Activated T-cell treated with anti-CD3 and anti-CD28 coated beads, Interleukin-2, amount 50 U/mL, for 4 hours (primary cell): ENCODE measurements at regions not wholly inside any gene's neighbourhood (a gene's known extent, or its start where the extent isn't known, plus 50 kb on each side); places are given as distances from the start of the nearest gene placed in this dataset.

ENCODE experiments used
- ATAC-seq, 2 donors: fragments of 200-7000 bp; cut with Tn5 transposase; one replicate each; pipeline ENCODE4 v1.10.0; 2021
- DNase-seq: peaks from one replicate; pipeline ENCODE4 v3.0.0-alpha.2; 2020
- H3K27me3 Mint-ChIP-seq: one replicate; pipeline ENCODE4 v1.8.0; 2021; ENCODE audit warnings: low read depth, mixed read lengths
- H3K36me3 Mint-ChIP-seq: one replicate; pipeline ENCODE4 v1.8.0; 2022; ENCODE audit warnings: mixed read lengths; ENCODE audit not compliant: insufficient read depth
- H3K4me1 Mint-ChIP-seq: one replicate; pipeline ENCODE4 v1.8.0; 2021; ENCODE audit warnings: low read depth, mixed read lengths
- H3K4me3 Mint-ChIP-seq: one replicate; pipeline ENCODE4 v1.8.0; 2021; ENCODE audit warnings: mild to moderate bottlenecking, moderate library complexity, mixed read lengths
- H3K9me3 Mint-ChIP-seq: one replicate; pipeline ENCODE4 v1.8.0; 2021; ENCODE audit warnings: mixed read lengths

DNA sequence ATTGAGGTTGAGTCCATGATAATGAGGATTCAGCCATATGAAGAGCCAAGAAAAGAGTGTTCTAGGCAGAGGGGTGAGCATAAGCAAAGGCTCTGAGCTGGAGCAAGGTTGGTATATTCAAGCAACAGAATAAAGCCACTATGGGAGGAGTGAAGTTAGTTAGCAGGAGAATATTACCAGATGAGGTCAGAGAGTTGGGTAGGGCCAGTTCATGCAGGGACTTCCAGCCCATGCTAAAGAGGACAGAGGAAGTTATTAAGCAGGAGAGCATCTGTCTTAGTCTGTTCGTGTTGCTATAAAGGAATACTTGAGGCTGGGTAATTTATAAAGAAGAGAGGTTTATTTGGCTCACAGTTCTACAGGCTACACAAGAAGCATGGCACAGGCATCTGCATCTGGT is 57.1 kb upstream of the ATG10 start:
- H3K4me1 Mint-ChIP-seq = no peaks in the 10 kb centered on the region
- no peak for ATAC-seq

DNA sequence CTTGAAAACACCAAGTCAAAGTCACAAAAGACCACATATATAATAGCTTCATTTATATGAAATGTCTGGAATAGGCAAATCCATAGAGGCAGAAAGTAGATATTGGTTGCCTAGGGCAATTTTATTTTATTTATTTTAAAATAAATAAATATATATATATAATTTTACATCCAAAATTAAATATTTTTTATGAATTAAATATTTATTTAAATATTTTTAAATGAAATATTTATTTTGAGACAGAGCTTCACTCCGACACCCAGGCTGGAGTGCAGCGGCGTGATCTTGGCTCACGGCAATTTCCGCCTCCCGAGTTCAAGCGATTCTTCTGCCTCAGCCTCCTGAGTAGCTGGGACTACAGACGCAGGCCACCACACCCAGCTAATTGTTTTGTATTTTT is 58.9 kb upstream of the ATG10 start:
- Mint-ChIP-seq H3K4me3 (no peak overlapping the region), H3K27me3 (no peaks in the 10 kb centered on the region), H3K36me3 (no peaks in the 10 kb centered on the region), H3K4me1 (no peaks in the 10 kb centered on the region), H3K9me3 (no peaks in the 10 kb centered on the region)
- DNase-seq = no peak
- ATAC-seq = no peak

More for the DNA sequence above, 57.1 kb upstream of the ATG10 start:
- no peaks in the 10 kb centered on the region for H3K27me3 Mint-ChIP-seq
- no peak for DNase-seq
- no peaks in the 10 kb centered on the region for H3K9me3 Mint-ChIP-seq
- H3K36me3 Mint-ChIP-seq = no peaks in the 10 kb centered on the region
- H3K4me3 Mint-ChIP-seq = no peak overlapping the region

DNA sequence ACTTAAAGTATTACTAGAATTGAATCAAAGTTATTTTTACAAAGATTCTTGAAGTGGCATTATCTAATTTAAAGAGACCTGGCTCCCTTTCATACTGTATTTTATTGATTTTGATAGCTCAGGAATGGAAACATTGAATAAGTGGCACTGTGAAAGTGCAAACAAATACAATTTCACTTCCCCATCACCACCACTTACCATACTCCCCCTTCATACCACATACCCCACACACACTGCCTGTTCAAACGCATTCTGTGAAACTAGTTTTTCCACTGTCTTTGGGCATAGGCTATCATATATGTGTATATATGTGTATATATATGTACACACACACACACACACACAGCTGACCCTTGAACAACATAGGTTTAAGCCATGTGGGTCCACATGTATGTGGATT is 62.1 kb upstream of the ATG10 start:
- Mint-ChIP-seq H3K4me1 (no peaks in the 10 kb centered on the region), H3K36me3 (no peaks in the 10 kb centered on the region), H3K4me3 (no peak overlapping the region), H3K9me3 (no peaks in the 10 kb centered on the region), H3K27me3 (no peaks in the 10 kb centered on the region)
- DNase-seq (no peak), ATAC-seq (no peak)

DNA sequence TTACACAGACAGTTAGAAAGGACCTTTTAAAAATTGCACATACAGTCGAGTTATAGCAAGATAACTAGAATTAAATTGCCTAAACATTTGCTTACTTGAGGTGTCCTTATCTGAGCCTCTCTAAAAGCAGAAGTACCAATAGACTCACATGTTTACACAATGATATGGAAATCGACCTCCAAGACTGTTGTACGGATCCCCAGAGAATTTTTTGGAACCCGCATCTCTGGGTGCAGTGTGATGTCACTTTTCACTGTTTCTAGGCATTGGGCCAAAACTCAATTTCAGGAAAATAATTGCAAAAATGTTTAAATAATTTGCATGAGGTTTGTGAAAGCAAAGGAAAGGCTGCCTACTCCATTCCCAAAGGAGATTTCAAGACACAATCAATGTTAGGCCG is 63.1 kb upstream of the ATG10 start:
- DNase-seq = no peak
- H3K4me3 Mint-ChIP-seq = no peak overlapping the region
- H3K36me3 Mint-ChIP-seq = no peaks in the 10 kb centered on the region
- H3K27me3 Mint-ChIP-seq = no peaks in the 10 kb centered on the region
- no peak for ATAC-seq
- no peaks in the 10 kb centered on the region for H3K4me1 Mint-ChIP-seq
- H3K9me3 Mint-ChIP-seq = no peaks in the 10 kb centered on the region

DNA sequence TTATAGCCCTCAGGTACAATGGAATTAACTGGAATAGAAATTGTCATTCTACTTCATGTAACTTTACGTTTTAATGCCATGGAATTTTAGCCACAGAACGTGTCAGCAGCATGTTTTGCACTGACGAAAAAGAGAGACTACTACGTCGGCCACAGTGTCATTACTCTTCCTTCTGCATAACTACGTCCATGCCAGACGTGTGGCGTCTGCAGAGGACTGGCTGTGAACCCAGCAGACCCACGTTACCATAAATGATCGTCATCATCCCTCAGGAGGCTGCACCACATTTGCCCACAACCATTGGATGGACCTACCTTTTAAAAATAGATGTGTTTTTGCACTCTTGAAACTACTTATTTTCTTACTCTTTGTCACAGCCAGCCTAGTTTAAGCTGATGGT is 63.8 kb upstream of the ATG10 start:
- no peaks in the 10 kb centered on the region for H3K36me3 Mint-ChIP-seq
- no peak for DNase-seq
- H3K9me3 Mint-ChIP-seq = no peaks in the 10 kb centered on the region
- no peak for ATAC-seq
- no peaks in the 10 kb centered on the region for H3K27me3 Mint-ChIP-seq
- H3K4me3 Mint-ChIP-seq = no peak overlapping the region
- H3K4me1 Mint-ChIP-seq = no peaks in the 10 kb centered on the region

DNA sequence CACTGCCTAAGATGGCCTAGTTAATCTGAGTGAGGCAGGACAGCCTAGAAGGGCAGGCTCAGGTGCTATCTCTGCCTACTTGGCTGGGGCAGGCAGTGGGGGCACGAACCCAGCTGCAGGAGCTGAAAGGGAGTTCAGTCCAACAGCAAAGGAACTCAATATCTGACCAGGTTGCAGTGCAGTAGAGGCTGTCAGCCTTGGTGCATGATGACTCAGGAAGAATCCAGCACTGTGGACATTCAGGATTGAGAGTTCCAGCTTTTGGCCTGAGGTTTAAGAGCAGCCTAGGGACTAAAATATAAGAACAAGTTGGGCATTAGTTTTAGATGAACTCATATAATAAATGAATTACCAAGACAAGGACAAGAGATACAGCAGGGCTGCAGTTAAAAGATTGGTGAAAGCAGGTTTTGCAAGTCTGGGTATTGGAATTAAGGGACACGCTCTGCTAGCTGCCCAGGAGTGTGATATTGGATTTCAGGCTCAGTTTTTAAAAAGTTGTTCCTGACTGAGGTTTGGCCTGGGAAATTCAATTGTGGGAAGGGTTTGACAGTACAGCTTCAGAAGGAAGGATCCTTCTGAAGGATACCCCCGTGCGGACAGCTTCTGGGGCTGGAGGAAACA is 64.7 kb upstream of the ATG10 start:
- H3K27me3 Mint-ChIP-seq = no peaks in the 10 kb centered on the region
- ATAC-seq (no peak), DNase-seq (no peak)
- no peaks in the 10 kb centered on the region for H3K36me3 Mint-ChIP-seq
- no peaks in the 10 kb centered on the region for H3K9me3 Mint-ChIP-seq
- no peaks in the 10 kb centered on the region for H3K4me1 Mint-ChIP-seq
- H3K4me3 Mint-ChIP-seq = no peak overlapping the region

DNA sequence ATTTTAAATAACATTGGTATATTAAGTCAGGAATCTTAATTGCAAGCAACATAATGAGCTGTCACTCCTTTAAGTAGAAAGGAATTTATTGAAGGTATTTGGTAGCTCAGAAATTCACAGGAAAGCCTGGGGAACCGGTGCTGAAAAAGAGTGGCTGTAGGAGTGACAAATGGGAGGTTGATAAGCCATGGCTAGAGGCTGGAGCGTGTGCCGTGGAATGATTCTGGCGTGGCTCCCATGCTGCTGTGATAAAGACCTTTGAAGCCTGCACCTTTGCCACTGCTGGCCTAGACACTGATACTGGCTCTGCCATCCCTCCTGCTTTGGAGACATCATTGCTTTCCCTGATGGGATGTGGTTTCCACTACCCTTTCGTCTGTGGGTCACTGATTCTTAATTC is 65.7 kb upstream of the ATG10 start:
- DNase-seq (no peak), ATAC-seq (no peak)
- Mint-ChIP-seq H3K36me3 (no peaks in the 10 kb centered on the region), H3K27me3 (no peaks in the 10 kb centered on the region), H3K9me3 (peaks cover 8% of the 10 kb centered on the region), H3K4me1 (no peaks in the 10 kb centered on the region), H3K4me3 (no peak overlapping the region)

DNA sequence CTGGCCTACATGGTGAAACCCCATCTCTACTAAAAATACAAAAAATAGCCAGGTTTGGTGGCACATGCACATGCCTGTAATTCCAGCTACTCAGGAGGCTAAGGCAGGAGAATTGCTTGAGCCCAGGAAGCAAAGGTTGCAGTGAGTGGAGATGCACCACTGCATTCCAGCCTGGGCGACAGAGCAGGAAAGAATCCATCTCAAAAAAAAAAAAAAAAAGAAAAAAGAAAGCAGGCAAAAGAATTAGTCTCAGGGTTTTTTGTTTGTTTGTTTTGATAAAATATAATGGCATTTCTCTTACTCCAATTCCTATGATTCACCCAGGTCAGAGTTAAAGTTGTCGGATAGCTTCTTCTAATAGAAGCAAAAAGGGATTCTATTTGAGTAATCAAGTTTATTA is 67.0 kb upstream of the ATG10 start:
- no peak overlapping the region for H3K4me3 Mint-ChIP-seq
- no peak for DNase-seq
- no peaks in the 10 kb centered on the region for H3K36me3 Mint-ChIP-seq
- H3K27me3 Mint-ChIP-seq = no peaks in the 10 kb centered on the region
- H3K4me1 Mint-ChIP-seq = no peaks in the 10 kb centered on the region
- ATAC-seq = no peak
- peaks cover 11% of the 10 kb centered on the region for H3K9me3 Mint-ChIP-seq

DNA sequence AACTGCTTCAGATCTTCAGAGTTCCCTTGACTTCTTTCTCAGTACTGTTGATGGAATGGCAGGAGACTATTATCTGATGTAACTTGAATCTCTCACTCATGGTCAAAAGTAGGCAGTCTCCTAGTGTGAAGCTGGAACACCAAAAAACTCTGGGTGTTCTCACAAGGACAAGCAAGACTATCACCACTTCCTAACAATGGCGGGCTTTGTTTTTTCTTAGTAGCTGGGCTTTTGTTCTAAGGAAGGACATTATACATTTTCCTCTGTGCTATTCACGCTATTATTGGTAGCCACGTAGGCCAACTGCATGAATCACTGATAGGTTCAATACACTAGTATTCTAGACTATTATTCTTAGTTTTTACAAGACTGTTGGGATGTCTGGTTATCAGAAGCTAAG is 67.7 kb upstream of the ATG10 start:
- Mint-ChIP-seq H3K4me3 (no peak overlapping the region), H3K4me1 (no peaks in the 10 kb centered on the region), H3K36me3 (no peaks in the 10 kb centered on the region), H3K27me3 (no peaks in the 10 kb centered on the region), H3K9me3 (peaks cover 12% of the 10 kb centered on the region)
- ATAC-seq (no peak), DNase-seq (no peak)

DNA sequence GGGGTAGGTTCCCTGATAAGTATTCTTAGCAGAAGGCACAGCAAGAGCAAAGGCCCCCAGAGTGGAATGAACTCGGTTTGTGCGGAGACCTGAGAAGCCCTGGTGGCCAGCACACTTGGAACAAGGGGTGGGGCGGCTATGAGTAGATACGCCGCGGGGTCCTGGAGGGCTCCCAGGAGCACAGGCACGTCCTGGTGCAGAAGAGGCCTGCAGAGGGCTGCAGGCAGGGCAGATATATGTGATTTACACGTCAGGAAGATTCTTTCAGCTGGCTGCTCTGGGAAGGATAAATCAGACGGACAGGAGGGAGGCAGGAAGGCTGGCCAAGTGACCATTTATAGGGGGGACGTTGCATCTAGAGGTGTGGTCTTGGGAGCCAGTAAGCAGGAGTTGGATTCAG is 70.2 kb upstream of the ATG10 start:
- peaks cover 12% of the 10 kb centered on the region for H3K9me3 Mint-ChIP-seq
- DNase-seq (no peak), ATAC-seq (no peak)
- no peak overlapping the region for H3K4me3 Mint-ChIP-seq
- H3K27me3 Mint-ChIP-seq = no peaks in the 10 kb centered on the region
- no peaks in the 10 kb centered on the region for H3K4me1 Mint-ChIP-seq
- no peaks in the 10 kb centered on the region for H3K36me3 Mint-ChIP-seq

DNA sequence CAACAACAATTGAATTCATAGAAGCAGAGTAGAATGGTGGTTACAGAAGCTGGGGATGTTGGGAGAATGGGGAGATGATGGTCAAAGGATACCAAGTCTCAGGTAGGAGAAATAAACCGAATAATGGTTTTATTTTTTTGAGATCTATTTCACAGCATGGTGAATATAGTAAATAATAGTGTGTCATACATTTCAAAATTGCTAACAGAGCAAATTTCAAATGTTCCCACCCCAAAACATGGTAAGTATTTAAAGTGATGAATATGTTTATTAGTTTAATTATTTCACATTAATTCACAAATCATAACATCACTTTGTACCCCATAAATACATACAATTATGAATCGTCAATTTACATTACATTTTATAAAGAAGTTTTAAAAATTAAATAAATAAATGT is 72.7 kb upstream of the ATG10 start:
- H3K9me3 Mint-ChIP-seq = peaks cover 12% of the 10 kb centered on the region
- H3K4me3 Mint-ChIP-seq = no peak overlapping the region
- H3K36me3 Mint-ChIP-seq = no peaks in the 10 kb centered on the region
- no peaks in the 10 kb centered on the region for H3K27me3 Mint-ChIP-seq
- DNase-seq (no peak), ATAC-seq (no peak)
- no peaks in the 10 kb centered on the region for H3K4me1 Mint-ChIP-seq

DNA sequence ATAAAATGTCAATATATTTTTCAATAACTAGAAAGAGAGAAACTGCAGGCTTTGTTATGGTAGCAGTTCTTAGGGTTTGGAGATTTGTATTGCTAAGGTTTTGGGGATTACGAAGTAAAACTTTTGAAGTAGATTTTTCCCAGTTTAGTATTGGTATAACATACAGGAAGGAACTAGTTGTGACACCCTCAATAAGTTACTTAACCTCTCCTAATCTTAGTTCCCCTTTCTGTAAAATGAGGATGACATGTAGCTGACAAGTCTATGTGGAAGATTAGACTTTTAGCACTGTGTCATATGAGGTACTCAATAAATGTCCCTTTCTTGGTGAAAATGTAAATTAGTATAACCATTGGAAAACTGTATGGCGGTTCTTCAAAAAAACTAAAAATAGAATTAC is 73.4 kb upstream of the ATG10 start:
- DNase-seq = no peak
- ATAC-seq = no peak
- H3K4me1 Mint-ChIP-seq = no peaks in the 10 kb centered on the region
- H3K27me3 Mint-ChIP-seq = no peaks in the 10 kb centered on the region
- no peaks in the 10 kb centered on the region for H3K36me3 Mint-ChIP-seq
- peaks cover 12% of the 10 kb centered on the region for H3K9me3 Mint-ChIP-seq
- H3K4me3 Mint-ChIP-seq = no peak overlapping the region

DNA sequence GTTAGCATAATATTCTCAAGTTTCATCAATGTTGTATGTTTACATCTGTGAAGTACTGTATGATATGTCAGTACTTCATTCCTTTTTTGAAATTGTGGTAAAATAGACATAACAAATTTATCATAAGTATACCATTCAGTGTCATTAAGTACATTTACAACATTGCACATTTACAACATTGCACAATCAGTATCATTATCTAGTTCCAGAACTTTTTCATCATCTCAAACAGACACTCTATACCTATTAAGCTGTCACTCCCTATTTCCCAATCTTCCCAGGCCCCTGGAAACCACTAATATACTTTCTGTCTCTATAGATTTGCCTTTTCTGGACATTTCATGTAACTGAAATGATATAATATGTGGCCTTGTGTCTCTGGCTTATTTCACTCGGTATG is 75.1 kb upstream of the ATG10 start:
- Mint-ChIP-seq H3K4me1 (no peaks in the 10 kb centered on the region), H3K36me3 (no peaks in the 10 kb centered on the region), H3K9me3 (peaks cover 11% of the 10 kb centered on the region), H3K4me3 (no peak overlapping the region), H3K27me3 (no peaks in the 10 kb centered on the region)
- ATAC-seq (no peak), DNase-seq (no peak)

DNA sequence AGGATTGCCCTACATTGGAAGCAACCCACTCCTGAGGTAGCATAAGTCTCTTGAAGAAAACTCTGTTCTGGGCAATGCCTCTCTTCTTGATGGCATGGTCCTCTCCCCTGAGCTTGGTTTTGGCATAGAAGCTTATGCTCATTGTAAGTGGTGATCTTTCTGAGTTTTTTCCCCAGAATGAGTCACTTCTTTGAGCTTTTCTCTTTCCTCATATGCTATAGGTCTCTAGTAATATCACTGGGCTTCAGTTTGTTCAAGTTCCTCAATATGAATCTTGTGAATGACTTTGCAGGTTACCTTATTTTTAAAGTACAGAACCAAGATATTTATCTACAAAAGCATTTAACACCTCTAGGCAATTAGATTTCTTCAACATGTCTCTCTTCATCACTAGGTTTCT is 76.5 kb upstream of the ATG10 start:
- Mint-ChIP-seq H3K4me1 (no peaks in the 10 kb centered on the region), H3K27me3 (no peaks in the 10 kb centered on the region), H3K9me3 (peaks cover 3% of the 10 kb centered on the region), H3K4me3 (no peak overlapping the region), H3K36me3 (no peaks in the 10 kb centered on the region)
- no peak for DNase-seq
- ATAC-seq = no peak

DNA sequence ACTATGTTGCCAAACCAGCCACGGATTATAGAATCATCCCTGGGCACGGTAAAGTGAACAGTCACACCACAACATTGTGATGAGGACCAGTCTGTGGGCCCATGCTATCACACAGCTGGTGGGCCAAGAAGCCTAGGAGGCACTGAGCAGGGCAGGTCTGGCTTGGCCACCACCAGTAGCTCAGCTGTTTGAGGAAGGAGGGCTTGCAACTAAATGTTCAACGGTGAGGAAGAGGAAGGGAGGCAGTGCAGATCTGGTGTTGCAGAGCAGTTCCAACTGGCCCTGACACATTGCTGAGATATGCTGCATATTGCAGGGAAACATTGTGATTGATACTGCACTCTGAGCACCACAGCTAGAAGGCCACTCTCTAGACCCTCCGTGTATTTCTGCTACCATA is 77.9 kb upstream of the ATG10 start:
- H3K4me3 Mint-ChIP-seq = no peak overlapping the region
- peaks cover 2% of the 10 kb centered on the region for H3K9me3 Mint-ChIP-seq
- H3K36me3 Mint-ChIP-seq = no peaks in the 10 kb centered on the region

DNA sequence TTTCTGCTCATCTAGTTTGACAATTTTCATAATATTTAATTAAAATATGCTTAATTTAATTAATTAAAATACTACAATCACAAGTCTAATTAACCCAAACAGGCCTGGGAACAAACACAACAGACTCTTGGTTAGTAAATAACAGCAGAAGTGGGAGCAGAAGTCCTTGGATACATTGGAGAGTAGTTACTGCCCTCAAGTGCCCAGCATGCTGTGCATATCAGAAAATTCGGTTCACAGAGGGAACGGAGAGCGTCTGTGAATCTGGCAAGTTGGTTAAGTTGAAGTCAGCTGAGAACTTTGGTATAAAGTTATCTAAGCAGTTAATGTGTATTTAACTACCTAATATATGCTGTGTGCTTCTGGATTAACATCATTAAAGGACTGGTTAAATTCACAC is 87.0 kb upstream of the ATG10 start:
- Mint-ChIP-seq H3K36me3 (no peaks in the 10 kb centered on the region), H3K4me3 (no peak overlapping the region), H3K4me1 (no peaks in the 10 kb centered on the region), H3K9me3 (peaks cover 3% of the 10 kb centered on the region), H3K27me3 (peaks cover 2% of the 10 kb centered on the region)
- ATAC-seq (no peak), DNase-seq (no peak)

More for the DNA sequence above, 77.9 kb upstream of the ATG10 start:
- DNase-seq = no peak
- Mint-ChIP-seq H3K27me3 (no peaks in the 10 kb centered on the region), H3K4me1 (no peaks in the 10 kb centered on the region)
- no peak for ATAC-seq
